ENCODE measurements at regions not wholly inside any gene's neighbourhood (a gene's known extent, or its start where the extent isn't known, plus 50 kb on each side); places are given as distances from the start of the nearest gene placed in this dataset.

DNA sequence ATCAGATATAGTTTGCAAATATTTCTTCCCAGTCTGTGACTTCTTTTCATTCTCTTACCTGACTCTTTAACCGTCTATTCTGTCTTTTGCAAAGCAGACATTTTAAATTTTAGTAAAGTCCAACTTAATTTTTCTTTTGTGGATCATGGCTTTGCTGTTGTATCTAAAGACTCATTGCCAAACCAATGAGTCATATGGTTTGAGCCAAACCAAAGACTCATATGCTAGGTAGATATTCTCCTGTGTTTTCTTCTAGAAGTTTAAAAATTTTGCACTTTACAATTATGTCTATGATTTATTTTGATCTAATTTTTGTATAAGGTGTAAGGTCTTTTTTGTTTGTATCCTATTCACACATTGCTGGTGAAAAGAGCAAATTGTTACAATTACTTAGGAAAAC lies 446.8 kb downstream of the ANKRD50 start:
- Histone ChIP-seq H3K27ac (ENCODE audit: low read depth, low read length, severe bottlenecking) (no peak overlapping the region), H3K9me3 (ENCODE audit: control insufficient read depth, low read length) (no peaks in the 10 kb centered on the region), H3K4me3 (ENCODE audit: extremely low read depth, insufficient read depth, low read length, poor library complexity, severe bottlenecking) (no peak overlapping the region), H3K36me3 (ENCODE audit: control insufficient read depth, insufficient read depth, low read length) (no peaks in the 10 kb centered on the region), H3K4me1 (ENCODE audit: control insufficient read depth, insufficient read depth, low read length, poor library complexity, severe bottlenecking) (no peaks in the 10 kb centered on the region)
- WGBS, 2 experiments (ENCODE audit: insufficient coverage in 2 of 2), result no CpG with 5 or more reads among the region's 1 CpG

DNA sequence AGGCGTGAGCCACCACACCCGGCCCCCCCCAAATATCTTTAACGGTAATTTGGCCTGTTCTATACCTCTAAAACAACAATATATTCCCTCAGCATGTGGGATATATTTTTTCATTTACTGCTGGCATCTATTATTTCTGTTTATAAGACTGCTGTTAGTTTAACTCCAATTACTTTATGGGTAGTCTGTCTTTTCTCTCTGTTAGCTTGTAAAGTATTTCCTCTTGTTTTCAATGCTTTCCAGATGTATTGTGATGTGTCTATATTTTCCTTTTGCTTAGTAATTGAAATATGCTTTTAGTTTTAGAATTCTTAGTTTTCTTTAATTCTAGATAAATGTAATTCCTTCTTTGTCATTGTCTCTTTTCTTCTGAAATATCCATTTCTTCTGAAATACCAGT lies 445.8 kb downstream of the ANKRD50 start:
- Histone ChIP-seq H3K4me1 (ENCODE audit: control insufficient read depth, insufficient read depth, low read length, poor library complexity, severe bottlenecking) (no peaks in the 10 kb centered on the region), H3K4me3 (ENCODE audit: extremely low read depth, insufficient read depth, low read length, poor library complexity, severe bottlenecking) (no peak overlapping the region), H3K9me3 (ENCODE audit: control insufficient read depth, low read length) (no peaks in the 10 kb centered on the region), H3K36me3 (ENCODE audit: control insufficient read depth, insufficient read depth, low read length) (no peaks in the 10 kb centered on the region), H3K27ac (ENCODE audit: low read depth, low read length, severe bottlenecking) (no peak overlapping the region)
- 89% methylated on average over 3 of the region's 3 CpGs; no CpG with 5 or more reads in 1 of the 2 experiments for WGBS, 2 experiments (ENCODE audit: insufficient coverage in 2 of 2)

DNA sequence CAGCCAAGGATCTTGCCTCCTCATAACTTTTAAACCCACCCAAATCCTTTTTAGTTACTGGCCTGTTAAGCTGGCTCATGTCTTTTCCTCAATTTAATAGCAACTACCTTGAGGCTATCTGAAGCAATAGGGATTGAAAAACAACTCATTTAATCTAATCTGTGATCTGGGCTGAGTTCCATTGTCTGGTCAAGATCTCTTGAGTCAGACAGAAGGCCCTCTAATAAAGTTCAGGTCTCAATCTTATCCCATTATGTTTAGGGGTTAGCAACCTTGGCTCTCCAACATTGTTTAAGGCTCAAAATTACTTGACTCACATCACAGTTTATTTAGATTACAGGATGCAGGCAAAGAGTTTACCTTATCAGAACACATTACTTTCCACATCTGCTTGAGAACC lies 436.1 kb downstream of the ANKRD50 start:
- Histone ChIP-seq H3K4me1 (ENCODE audit: control insufficient read depth, insufficient read depth, low read length, poor library complexity, severe bottlenecking) (peaks cover 27% of the 10 kb centered on the region), H3K4me3 (ENCODE audit: extremely low read depth, insufficient read depth, low read length, poor library complexity, severe bottlenecking) (no peak overlapping the region), H3K27ac (ENCODE audit: low read depth, low read length, severe bottlenecking) (peak overlapping the region; percentile 33), H3K36me3 (ENCODE audit: control insufficient read depth, insufficient read depth, low read length) (no peaks in the 10 kb centered on the region), H3K9me3 (ENCODE audit: control insufficient read depth, low read length) (no peaks in the 10 kb centered on the region)

DNA sequence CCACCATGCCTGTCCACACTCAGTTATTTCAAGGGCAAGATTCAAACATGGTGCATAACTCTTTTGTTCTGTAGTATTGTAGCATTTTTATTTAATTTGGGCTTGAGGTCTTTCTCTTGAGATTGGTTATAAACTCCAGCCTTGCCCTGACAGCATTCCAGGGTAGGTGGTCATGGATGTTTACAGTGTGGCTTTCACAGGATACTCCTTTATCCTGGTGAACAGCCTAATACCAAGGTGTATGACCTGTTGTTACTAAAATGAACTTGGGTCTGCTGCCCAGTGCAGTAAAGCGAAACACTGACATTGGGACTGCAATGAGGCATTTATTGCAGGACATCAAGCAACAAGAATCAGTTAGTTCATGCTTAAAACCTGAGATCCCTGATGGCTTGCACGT lies 434.8 kb downstream of the ANKRD50 start:
- peak overlapping the region; percentile 95 for H3K27ac ChIP-seq (ENCODE audit: low read depth, low read length, severe bottlenecking)
- 90 to 91% methylated on average over 1 of the region's 2 CpGs for WGBS, 2 experiments (ENCODE audit: insufficient coverage in 2 of 2)
- H3K36me3 ChIP-seq (ENCODE audit: control insufficient read depth, insufficient read depth, low read length), result no peaks in the 10 kb centered on the region
- H3K4me1 ChIP-seq (ENCODE audit: control insufficient read depth, insufficient read depth, low read length, poor library complexity, severe bottlenecking), result peaks cover 32% of the 10 kb centered on the region
- H3K9me3 ChIP-seq (ENCODE audit: control insufficient read depth, low read length), result no peaks in the 10 kb centered on the region
- no peak overlapping the region for H3K4me3 ChIP-seq (ENCODE audit: extremely low read depth, insufficient read depth, low read length, poor library complexity, severe bottlenecking)

DNA sequence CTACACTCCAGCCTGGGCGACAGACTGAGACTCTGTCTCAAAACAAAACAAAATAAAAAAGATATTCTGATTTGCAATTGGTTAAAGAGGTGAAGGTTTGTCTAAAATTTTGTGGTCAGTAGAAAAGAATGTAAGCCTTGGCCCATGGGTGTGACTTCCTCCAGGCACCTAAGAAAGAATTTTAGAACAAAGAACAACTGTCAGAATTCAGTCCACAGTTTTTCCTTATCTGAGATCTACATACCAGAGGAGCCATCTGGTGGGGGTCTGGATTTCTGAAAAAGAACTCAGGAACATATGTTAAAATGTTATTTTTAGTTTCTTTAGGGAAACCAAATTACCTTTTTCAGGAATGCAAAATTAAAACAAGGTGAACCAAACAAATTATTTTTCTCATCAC lies 434.1 kb downstream of the ANKRD50 start:
- Histone ChIP-seq H3K27ac (ENCODE audit: low read depth, low read length, severe bottlenecking) (peak overlapping the region; percentile 95), H3K36me3 (ENCODE audit: control insufficient read depth, insufficient read depth, low read length) (no peaks in the 10 kb centered on the region), H3K4me1 (ENCODE audit: control insufficient read depth, insufficient read depth, low read length, poor library complexity, severe bottlenecking) (peaks cover 32% of the 10 kb centered on the region), H3K9me3 (ENCODE audit: control insufficient read depth, low read length) (no peaks in the 10 kb centered on the region), H3K4me3 (ENCODE audit: extremely low read depth, insufficient read depth, low read length, poor library complexity, severe bottlenecking) (no peak overlapping the region)
- WGBS, 2 experiments (ENCODE audit: insufficient coverage in 2 of 2), result no CpG with 5 or more reads among the region's 1 CpG

DNA sequence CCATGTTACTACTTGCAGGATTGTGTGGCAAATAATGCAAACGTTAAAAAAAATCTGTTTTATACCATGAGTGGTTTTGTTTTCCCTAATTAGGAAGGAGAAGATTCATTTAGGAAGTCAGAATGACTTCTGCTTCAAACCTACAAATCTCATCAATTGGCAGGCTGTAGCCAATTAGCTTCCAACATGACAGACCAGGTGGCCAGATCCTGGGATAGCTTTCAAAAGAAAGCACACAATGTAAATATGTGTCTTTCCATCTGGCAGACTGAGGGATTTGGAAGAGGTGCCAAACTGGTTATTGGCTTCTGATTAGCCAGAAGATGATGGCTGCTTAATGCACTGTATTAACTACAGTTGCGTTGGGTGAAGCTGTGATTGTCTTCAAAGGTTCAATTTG lies 432.8 kb downstream of the ANKRD50 start:
- 83 to 100% methylated on average over 1 of the region's 2 CpGs for WGBS, 2 experiments (ENCODE audit: insufficient coverage in 2 of 2)
- Histone ChIP-seq H3K4me3 (ENCODE audit: extremely low read depth, insufficient read depth, low read length, poor library complexity, severe bottlenecking) (no peak overlapping the region), H3K27ac (ENCODE audit: low read depth, low read length, severe bottlenecking) (peak overlapping the region; percentile 95), H3K36me3 (ENCODE audit: control insufficient read depth, insufficient read depth, low read length) (no peaks in the 10 kb centered on the region), H3K9me3 (ENCODE audit: control insufficient read depth, low read length) (no peaks in the 10 kb centered on the region), H3K4me1 (ENCODE audit: control insufficient read depth, insufficient read depth, low read length, poor library complexity, severe bottlenecking) (peaks cover 32% of the 10 kb centered on the region)

DNA sequence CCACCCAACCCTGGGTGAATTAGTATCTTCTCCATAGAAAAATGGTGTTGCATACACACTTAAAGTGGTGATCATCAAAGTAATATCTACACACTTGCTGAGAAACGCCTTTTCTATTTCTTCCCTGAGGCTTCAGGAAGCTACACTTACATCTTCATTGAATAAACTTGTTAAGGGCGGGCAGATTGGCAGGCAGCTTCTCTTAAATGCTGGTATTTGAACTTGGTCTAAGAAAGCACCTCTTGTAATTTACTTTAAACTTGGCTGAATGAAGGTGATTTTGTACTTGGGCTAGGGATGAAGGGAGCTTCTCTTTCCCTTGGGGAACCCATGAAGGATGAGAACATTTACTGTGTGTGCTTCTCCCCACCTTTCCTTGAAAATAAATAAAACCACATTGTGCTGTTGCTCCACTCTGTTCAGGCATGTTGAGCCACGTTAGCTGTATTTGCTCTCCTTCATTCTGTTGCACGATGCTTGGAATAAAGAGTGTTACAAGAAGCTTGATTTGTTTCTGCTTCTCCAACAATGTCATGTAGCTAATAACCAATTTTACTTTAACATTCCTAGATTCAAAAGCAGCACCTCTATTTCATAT lies 430.1 kb downstream of the ANKRD50 start:
- Histone ChIP-seq H3K36me3 (ENCODE audit: control insufficient read depth, insufficient read depth, low read length) (no peaks in the 10 kb centered on the region), H3K27ac (ENCODE audit: low read depth, low read length, severe bottlenecking) (no peak overlapping the region), H3K4me1 (ENCODE audit: control insufficient read depth, insufficient read depth, low read length, poor library complexity, severe bottlenecking) (peaks cover 19% of the 10 kb centered on the region), H3K9me3 (ENCODE audit: control insufficient read depth, low read length) (no peaks in the 10 kb centered on the region), H3K4me3 (ENCODE audit: extremely low read depth, insufficient read depth, low read length, poor library complexity, severe bottlenecking) (no peak overlapping the region)
- 87% methylated on average over 2 of the region's 4 CpGs; no CpG with 5 or more reads in 1 of the 2 experiments for WGBS, 2 experiments (ENCODE audit: insufficient coverage in 2 of 2)

DNA sequence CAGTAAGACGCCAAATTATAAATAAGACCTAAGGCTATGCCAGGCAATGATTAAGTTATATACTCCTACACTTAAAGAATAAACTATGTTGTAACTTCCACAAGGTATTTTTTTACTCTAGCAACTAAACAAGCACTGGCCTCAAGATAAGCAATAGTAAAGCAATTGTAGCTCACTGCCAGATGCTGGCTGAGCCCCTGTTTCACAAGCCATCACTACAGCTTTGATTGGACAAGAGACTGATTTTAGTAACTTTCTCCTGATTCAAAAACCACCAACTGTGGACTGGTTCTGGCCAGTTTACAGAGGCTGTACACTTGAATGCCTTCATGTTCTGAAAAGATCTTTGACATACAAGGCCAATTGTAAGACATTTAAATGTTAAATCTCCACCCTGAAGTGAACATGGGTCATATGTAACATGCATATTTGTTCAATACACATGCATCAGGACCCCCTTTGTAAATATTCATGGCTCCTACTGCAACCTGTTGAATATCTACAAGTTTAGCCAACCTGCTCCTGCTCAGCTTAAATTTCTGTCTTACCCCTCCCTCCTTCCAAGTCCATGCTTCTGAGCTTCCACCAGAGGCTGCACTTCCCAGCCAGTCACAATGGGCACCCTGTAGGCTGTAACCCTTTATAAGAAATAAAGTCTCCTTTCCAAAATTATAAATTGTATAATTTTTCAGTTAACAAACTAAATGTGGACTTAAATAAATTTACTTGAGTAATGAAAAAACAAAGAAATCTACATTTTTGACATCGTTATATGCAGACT lies 423.6 kb downstream of the ANKRD50 start:
- H3K36me3 ChIP-seq (ENCODE audit: control insufficient read depth, insufficient read depth, low read length), result no peaks in the 10 kb centered on the region
- H3K9me3 ChIP-seq (ENCODE audit: control insufficient read depth, low read length), result no peaks in the 10 kb centered on the region
- no CpG with 5 or more reads among the region's 2 CpGs for WGBS, 2 experiments (ENCODE audit: insufficient coverage in 2 of 2)
- no peak overlapping the region for H3K27ac ChIP-seq (ENCODE audit: low read depth, low read length, severe bottlenecking)
- H3K4me1 ChIP-seq (ENCODE audit: control insufficient read depth, insufficient read depth, low read length, poor library complexity, severe bottlenecking), result no peaks in the 10 kb centered on the region
- H3K4me3 ChIP-seq (ENCODE audit: extremely low read depth, insufficient read depth, low read length, poor library complexity, severe bottlenecking), result no peak overlapping the region

DNA sequence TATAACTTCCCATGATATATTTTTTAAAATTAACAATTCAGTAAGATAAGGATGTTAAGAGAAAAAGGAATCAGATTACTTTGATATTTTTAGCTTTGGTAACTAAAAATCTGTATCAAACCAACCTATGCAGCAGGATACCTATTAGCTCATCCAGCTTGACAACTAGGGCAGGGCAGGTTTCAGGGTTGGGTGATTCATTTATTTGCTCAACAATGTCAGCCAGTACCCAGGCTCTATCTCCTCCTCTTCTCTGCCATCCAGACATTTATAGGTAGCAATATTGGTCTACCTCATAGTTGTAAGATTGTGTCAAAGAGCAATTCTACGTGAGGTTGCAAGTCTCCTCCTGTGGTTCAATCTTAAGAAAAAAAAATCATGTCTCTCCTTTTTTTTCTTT lies 421.9 kb downstream of the ANKRD50 start:
- H3K4me3 ChIP-seq (ENCODE audit: extremely low read depth, insufficient read depth, low read length, poor library complexity, severe bottlenecking), result no peak overlapping the region
- H3K27ac ChIP-seq (ENCODE audit: low read depth, low read length, severe bottlenecking), result no peak overlapping the region
- no peaks in the 10 kb centered on the region for H3K36me3 ChIP-seq (ENCODE audit: control insufficient read depth, insufficient read depth, low read length)
- H3K4me1 ChIP-seq (ENCODE audit: control insufficient read depth, insufficient read depth, low read length, poor library complexity, severe bottlenecking), result no peaks in the 10 kb centered on the region
- H3K9me3 ChIP-seq (ENCODE audit: control insufficient read depth, low read length), result no peaks in the 10 kb centered on the region
- no CpG with 5 or more reads among the region's 1 CpG for WGBS, 2 experiments (ENCODE audit: insufficient coverage in 2 of 2)

DNA sequence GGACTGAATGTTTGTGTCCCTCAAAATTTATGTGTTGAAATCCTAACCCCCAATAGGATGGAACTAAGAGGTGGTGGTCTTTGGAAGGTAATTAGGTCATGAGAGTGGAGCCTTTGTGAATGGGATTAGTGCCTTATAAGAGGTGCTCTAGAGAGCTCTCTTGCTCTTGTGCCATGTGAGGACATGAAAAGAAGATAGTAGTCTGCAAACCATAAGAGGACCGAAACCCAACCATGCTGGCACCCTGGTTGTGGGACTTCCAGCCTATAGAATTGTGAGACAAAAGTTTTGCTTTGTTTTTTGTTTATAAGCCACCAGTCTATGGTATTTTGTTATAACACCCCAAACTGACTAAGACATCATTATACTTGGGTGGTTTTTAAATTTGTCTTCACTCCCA lies 417.1 kb downstream of the ANKRD50 start:
- no peaks in the 10 kb centered on the region for H3K36me3 ChIP-seq (ENCODE audit: control insufficient read depth, insufficient read depth, low read length)
- H3K27ac ChIP-seq (ENCODE audit: low read depth, low read length, severe bottlenecking), result no peak overlapping the region
- H3K4me1 ChIP-seq (ENCODE audit: control insufficient read depth, insufficient read depth, low read length, poor library complexity, severe bottlenecking), result no peaks in the 10 kb centered on the region
- no CpG with 5 or more reads among the region's 1 CpG for WGBS, 2 experiments (ENCODE audit: insufficient coverage in 2 of 2)
- H3K9me3 ChIP-seq (ENCODE audit: control insufficient read depth, low read length), result no peaks in the 10 kb centered on the region
- no peak overlapping the region for H3K4me3 ChIP-seq (ENCODE audit: extremely low read depth, insufficient read depth, low read length, poor library complexity, severe bottlenecking)

DNA sequence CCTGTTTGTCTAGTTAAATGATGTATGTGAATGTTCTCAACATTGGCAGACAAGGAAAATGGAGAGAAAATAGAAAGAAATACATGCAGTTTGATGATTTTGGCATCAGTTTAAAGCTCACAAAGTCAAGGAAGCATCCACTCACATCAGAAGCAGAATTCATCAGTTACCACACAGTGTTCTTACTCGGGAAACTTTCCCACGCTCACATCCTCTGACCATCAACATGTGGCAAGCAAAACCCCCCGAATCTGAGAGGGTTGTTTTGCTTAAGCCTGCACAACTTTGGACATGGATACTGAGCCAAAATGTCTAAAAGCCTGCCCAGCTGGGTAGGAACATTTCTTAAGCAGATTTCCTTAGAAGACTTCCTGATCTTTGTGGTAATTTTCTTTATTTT lies 407.6 kb downstream of the ANKRD50 start:
- H3K4me3 ChIP-seq (ENCODE audit: extremely low read depth, insufficient read depth, low read length, poor library complexity, severe bottlenecking), result no peak overlapping the region
- H3K4me1 ChIP-seq (ENCODE audit: control insufficient read depth, insufficient read depth, low read length, poor library complexity, severe bottlenecking), result no peaks in the 10 kb centered on the region
- WGBS, 2 experiments (ENCODE audit: insufficient coverage in 2 of 2), result 83 to 100% methylated on average over 3 of the region's 3 CpGs
- H3K36me3 ChIP-seq (ENCODE audit: control insufficient read depth, insufficient read depth, low read length), result no peaks in the 10 kb centered on the region
- no peaks in the 10 kb centered on the region for H3K9me3 ChIP-seq (ENCODE audit: control insufficient read depth, low read length)
- H3K27ac ChIP-seq (ENCODE audit: low read depth, low read length, severe bottlenecking), result no peak overlapping the region
